Breast epithelium (tissue), 3 donors: ENCODE measurements at regions not wholly inside any gene's neighbourhood (a gene's known extent, or its start where the extent isn't known, plus 50 kb on each side); places are given as distances from the start of the nearest gene placed in this dataset.

ENCODE experiments used
- POLR2AphosphoS5 ChIP-seq, 3 donors: sonication (generic); formaldehyde crosslinking; IDR thresholded peaks; one replicate each; pipeline ENCODE4 v1.6.1; 2017; ENCODE audit warnings: antibody characterized with exemption in 3 of 3
- TF ChIP-seq, protein P1 (sequence below), 3 donors: fragments of 450-650 bp; IDR thresholded peaks; one replicate each; pipeline ENCODE4 v1.5.1; 2016 to 2017; ENCODE audit warnings: antibody characterized with exemption in 3 of 3, mild to moderate bottlenecking in 3 of 3, moderate library complexity in 3 of 3

DNA sequence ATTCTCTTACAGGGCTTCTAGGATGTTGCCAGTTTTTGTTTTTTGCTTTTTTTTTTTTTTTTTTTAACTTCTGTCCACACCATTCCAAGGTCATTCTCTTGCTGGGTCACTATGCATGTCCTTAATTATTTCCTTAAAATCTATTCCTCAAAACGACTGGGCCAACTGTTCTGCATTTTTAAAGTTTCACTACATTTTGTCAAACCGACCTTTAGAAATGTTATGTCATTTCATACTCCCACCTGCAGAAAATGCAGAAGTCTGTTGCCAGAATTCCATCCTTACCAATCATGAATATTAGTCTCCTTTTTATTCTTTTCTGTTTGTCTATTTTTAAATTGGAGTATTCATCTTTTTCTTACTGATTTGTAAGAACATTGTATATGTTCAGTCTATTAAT, 295.5 kb downstream of the ZSWIM6 start:
- TF ChIP-seq, protein P1, sequence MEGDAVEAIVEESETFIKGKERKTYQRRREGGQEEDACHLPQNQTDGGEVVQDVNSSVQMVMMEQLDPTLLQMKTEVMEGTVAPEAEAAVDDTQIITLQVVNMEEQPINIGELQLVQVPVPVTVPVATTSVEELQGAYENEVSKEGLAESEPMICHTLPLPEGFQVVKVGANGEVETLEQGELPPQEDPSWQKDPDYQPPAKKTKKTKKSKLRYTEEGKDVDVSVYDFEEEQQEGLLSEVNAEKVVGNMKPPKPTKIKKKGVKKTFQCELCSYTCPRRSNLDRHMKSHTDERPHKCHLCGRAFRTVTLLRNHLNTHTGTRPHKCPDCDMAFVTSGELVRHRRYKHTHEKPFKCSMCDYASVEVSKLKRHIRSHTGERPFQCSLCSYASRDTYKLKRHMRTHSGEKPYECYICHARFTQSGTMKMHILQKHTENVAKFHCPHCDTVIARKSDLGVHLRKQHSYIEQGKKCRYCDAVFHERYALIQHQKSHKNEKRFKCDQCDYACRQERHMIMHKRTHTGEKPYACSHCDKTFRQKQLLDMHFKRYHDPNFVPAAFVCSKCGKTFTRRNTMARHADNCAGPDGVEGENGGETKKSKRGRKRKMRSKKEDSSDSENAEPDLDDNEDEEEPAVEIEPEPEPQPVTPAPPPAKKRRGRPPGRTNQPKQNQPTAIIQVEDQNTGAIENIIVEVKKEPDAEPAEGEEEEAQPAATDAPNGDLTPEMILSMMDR (IDR thresholded peaks at IDR 0.05): no peak
- no peak for TF ChIP-seq POLR2AphosphoS5 (IDR thresholded peaks at IDR 0.05)
